Astrocyte (in vitro differentiated cells and primary cell): ENCODE measurements at regions not wholly inside any gene's neighbourhood (a gene's known extent, or its start where the extent isn't known, plus 50 kb on each side); places are given as distances from the start of the nearest gene placed in this dataset.

ENCODE experiments used
- CTCF ChIP-seq: IDR thresholded peaks from 2 replicates; pipeline ENCODE4 v1.5.1; 2011; ENCODE audit warnings: low read depth, mild to moderate bottlenecking, inconsistent platforms, low read length, moderate library complexity; ENCODE audit not compliant: insufficient read depth
- EZH2 ChIP-seq: IDR thresholded peaks from 2 replicates; pipeline ENCODE4 v1.6.1; 2012; ENCODE audit warnings: mild to moderate bottlenecking, low read length, inconsistent platforms; ENCODE audit not compliant: insufficient read depth

DNA sequence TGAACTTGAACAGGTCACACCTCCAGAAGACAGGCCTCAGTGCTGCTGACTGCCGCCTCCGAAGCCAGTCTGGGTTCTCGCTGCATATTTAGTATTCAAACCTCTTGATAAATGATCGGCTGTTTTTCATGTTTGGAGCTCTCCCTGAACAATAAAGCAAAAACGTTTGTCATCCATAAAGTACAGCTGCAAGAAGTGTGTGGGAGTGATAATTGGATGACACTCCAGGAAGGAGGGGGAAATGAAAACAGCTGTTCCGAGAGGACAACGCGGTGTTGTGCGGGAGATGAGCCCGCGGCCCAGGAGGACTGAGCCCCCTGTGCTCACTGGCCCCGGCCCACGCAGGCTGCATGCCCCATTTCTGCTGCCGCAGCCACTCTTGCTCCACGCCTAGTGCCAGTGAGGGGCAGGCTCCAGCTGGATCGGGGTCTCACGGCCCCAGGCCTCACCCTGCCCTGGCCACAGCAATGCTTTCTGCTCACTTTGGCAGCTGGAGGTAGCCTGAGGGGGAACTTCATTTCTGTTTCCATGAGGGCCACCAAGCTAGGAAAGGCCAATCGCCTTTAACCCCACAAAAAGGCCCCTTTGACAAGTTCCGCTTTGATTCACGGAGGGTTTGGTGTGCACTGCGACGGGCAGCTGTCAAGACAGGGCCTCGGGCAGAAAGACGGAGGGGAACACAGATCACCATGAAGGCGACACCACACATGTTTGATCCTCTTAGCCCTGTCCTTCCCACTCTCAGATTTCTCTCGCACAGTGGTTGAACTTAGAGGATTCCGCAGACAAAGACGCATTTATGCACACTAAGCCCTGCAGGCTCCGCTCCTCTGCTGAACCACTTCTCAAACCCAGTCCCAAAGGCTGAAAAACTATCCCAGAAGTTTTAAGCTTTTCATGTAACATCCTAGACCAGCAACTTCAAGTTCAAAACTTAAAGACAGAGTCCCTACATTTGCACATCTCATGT is 537.6 kb downstream of the EFNB2 start:
- no peak for TF ChIP-seq EZH2
- TF ChIP-seq CTCF, result no peak
